GM19463 (cell line): ENCODE measurements at regions not wholly inside any gene's neighbourhood (a gene's known extent, or its start where the extent isn't known, plus 50 kb on each side); places are given as distances from the start of the nearest gene placed in this dataset.

ENCODE experiments used
- ATAC-seq: cut with Tn5 transposase; IDR thresholded peaks from one replicate; pipeline ENCODE4 v1.9.1; 2021; ENCODE audit warnings: mild to moderate bottlenecking, moderate library complexity; ENCODE audit not compliant: unreplicated experiment

DNA sequence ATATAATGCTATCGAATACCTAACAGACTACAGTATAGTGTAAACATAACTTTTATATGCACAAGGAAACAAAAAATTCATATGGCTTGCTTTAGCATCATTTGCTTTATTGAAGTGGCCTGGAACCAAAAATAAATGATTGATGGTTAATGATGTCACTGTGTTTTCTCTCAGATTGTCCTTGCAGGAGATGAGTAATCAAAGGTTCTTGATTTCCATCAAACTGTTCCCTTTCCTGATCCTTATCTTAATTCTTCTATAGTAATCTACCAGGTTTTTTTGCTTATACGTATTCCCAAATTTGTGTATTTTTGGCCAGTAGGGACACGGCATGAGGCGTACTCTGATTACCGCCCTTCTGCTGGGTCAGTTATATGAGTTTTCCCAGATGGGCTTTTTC lies 104.9 kb upstream of the CXCR4 start:
- ATAC-seq = no peak

DNA sequence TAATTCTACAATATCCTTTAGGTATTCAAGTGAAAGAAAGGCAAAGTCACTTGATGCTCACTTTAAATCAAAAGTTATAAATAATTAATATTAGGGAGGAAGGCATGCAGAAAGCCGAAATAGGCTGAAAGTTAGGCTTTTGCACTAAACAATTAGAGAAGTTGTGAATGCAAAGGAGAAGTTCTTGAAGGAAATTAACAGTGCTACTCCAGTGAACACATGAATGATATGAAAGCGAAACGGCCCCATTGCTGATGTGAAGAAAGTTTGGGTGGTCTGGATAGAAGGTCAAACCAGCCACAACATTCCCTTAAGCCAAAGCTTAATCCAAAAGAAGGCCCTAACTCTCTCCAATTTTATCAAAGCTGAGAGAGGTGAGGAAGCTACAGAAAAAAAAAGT lies 103.1 kb upstream of the CXCR4 start:
- ATAC-seq = no peak

DNA sequence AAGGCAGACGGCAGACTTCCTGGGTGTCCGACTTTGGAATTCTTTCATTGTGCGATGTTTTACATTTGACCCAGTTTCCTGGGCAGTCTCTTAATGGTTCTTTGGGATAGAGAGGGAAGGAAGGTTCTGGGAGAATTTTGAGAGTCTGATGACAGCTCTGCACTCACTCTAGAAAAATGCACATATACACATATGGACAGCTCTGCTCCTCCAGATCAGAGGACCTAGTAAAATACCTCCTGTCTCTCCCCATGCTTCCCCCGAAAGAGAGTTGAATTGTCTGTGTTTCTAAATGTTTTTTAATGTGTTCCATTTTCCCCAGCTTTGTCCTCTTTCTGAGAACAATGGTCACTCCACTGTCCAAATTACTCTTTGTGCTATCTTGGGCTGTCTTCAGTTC lies 102.0 kb upstream of the CXCR4 start:
- no peak for ATAC-seq

DNA sequence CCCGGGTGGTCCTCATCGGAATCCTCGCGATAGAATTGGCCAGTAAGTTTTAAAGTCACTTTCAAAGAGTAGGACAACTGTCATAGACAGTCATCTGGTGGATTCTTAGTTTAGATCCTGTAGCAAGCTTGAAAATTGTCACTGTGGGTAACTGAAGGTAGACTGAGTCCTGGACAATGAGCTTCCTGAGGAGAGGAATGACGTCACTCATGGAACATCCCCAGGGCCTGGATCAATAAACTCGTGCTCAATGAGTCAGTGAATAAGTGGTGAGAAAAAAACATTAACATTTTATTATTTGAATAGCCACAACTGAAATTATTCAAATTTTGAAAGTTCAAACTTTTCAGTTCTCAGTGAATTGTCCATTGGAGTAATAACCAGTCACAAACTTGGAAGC lies 101.4 kb upstream of the CXCR4 start:
- no peak for ATAC-seq

DNA sequence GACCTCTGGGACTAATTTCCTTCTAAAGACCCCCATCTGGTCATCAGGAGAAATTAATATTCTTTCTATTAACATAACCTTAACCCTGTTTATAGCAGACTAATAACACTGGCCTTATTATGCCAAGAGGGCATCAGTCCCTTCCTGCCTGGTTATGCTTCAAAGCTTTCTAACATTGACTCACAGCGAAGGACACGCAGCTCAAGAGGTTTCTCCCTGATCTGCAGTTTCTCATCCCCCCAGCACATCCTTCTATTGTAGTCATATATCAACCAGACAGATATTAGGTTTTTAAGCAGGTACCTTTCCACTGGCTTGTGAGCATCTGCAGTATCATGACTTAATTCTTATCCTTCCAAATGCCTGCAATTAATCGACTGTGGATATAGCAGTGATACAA lies 100.0 kb upstream of the CXCR4 start:
- peak; percentile 66 for ATAC-seq

DNA sequence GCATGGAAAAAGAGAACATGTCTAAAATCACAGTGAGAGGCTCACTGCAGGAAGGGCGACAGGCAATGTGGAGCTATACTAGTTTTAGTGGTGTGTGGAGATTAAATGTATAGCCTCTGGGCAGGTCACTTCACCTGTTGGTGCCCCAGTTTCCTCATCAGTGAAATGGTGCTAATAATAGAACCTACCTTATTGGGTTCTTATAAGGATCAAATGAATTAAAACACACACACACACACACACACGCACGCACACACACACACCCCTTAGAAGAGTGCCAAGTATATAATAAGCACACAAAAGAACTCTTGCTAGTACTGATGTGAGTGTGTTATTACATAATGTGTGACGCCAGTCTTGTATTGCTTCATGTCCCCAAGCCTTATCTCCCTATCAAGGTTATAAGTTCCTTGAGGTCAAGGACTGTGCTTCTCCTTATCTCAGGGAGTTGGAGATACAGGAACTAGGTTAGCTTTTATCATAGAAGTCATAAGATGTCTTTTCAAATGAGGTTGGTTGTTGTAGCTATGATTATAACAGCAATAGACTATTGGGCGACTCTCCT lies 98.0 kb upstream of the CXCR4 start:
- no peak for ATAC-seq

DNA sequence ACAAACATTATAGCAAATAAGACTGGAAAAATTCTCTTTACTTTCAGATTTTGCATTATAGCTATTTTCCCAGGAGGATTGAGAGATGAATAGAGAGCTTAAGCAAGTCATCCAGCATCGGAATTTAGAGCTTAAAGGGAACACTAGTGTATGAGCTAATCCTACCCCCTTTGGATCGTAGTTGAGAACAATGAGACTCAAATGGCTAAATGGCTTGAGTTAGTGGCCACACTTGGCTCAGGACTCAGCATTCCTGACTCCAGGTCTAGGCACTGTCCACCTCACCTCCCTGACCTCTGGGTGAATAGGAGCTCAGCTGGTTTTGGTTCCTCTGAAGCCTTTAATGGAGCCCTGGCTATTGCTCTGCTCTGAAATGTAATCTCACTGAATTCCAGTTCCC lies 97.5 kb upstream of the CXCR4 start:
- ATAC-seq = no peak

DNA sequence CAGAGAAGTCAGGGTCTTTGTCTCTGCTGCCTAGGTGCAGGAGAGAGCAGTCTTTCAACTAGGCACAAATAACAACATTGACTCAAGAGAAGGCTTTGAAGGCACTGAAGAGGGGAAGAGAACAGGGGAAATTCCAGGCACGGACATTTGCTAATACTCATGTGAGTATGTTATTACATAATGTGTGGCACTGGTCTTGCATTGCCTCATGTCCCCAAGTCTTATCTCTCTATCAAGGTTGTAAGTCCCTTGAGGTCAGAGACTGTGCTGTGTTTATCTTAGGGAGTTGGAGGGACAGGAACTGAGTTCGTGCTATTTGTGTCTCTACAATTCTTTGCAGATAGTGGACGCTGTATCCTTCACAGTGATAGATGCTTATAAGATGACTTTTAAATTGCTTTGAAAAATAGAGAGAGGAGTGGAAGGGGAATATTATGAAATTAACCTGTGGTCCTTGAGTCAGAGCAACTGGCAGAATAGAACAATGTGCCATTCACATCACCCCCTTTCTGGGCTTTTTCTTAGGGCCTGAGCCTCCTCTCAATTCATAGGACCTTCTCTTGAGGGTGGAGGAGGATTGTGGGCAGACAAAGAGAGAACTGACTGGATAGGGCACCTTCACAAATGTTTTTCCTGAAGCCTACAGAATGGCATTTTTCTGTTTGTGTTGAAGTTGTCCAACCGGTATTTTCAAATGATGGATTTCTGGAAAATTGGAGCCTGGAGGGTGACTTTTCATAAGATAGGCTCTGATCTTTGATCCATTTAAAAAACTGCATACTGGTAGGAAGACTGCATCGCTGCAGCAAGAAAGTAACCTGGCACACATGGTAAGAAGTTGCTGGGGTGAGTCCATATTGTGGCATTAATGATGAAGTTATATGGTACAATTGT lies 96.6 kb upstream of the CXCR4 start:
- ATAC-seq = peak; percentile 38

DNA sequence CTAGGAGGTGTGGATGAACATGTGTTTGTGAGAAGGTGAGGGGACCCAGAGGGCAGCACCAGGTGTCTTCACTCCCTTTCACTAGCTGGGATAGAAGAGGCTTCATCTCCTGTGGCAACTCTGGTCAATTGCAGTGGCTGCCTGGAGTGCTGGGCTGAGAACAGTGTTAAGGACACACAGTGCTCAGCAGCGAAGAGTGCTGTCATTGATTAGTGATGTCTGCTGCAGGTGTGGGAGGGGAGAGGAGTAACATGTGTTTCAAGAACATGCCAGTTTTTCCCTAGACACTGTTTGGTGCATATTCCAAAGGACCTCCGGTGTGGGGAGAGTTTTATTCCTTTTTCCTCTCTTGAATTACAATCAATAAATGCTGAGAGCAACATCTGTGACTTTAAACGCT lies 95.9 kb upstream of the CXCR4 start:
- no peak for ATAC-seq

DNA sequence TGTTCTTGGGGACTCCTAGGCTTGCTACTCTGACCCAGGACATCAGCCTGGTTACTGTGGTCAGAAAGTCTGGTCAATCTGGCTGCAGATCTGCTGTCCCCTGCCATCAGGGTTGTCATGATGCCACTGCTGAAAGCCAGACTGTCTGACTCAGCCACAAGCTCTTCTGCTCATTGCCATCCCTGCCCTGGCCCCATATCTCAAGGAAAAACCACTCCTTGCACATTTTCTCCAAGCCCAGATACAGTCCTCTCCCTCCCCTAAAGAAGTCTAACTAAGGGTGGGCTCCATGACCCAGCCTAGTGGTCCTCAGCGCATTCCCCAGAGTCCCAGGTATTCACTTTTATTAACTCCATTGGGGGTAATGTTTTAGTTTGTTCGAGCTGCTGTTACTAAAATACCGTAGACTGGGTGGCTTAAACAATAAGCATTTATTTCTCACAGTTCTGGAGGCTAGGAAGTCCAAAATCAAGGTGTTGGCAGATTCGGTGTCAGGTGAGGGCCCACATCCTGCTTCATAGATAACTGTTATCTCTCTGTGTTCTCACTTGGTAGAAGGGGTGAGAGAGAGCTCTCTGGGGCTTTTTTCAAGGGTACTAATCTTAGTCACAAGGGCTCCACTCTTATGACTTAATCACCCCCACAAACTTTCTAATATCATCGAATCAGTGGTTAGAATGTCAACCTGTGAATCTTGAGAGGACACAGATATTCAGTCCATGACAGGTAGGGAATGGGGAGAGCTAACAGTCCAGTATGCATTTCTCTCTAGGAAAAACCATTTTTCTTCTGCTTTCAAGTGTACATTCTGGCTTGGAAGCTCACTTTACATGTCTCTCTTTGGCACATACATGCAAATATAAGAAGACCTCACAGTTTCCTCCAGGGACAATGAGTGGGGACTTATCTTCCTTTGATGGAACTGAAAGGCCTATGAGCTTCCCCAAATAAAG lies 94.8 kb upstream of the CXCR4 start:
- peak; percentile 64 for ATAC-seq

DNA sequence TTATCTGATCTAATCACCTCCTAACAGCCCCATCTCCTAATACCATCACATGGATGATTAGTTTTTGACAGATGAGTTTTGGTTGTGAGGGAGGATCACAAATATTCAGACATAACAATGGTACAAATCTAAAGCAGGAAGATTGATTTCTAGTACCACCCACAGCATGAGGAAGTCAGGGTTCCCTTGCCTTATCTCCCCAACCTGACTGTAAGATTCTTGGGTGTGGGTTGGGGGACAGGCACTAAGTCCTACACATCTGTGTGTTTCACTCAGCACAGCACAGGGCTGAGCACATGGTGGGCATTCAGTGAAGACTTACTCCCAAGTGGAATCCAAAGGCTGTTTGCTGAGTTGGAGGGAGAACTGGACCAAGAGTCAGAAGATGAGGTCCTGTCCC lies 93.8 kb upstream of the CXCR4 start:
- ATAC-seq = no peak

DNA sequence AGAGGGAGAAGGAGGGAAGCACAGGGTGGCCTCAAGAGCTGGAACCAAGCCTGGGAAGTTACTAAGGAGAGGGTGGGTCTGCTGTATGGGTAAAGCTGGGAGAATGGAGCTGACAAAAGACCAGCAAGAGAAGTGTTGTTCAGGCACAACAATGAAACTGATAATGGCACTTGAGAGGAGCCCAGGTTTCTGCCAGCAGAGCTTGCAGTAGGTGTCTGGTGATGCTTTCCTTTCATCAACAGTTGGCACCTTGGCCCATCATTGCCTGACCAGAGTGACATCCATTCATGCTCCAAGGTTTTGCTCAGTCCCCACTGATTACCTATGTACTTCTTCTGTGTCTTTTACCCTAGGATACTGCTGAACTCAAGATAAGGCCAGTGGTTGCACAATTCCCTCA lies 92.9 kb upstream of the CXCR4 start:
- ATAC-seq = no peak

DNA sequence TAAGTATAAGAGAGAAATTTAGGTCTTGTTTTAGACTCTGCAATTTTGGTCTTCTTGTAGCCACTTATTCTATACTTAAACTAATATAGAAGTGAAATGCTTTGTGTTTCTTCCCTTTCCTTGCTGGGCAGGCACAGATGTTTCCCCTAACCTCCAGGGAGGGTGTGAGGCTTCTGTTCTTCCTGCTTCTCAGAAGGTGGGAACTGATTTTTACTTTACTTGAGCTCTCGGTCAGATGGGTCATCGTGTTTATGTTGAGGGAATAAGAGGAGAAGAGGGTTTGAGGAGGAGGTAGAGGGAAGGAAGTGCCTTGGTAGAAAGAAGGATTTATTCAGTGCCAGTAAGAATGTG lies 92.5 kb upstream of the CXCR4 start:
- no peak for ATAC-seq

DNA sequence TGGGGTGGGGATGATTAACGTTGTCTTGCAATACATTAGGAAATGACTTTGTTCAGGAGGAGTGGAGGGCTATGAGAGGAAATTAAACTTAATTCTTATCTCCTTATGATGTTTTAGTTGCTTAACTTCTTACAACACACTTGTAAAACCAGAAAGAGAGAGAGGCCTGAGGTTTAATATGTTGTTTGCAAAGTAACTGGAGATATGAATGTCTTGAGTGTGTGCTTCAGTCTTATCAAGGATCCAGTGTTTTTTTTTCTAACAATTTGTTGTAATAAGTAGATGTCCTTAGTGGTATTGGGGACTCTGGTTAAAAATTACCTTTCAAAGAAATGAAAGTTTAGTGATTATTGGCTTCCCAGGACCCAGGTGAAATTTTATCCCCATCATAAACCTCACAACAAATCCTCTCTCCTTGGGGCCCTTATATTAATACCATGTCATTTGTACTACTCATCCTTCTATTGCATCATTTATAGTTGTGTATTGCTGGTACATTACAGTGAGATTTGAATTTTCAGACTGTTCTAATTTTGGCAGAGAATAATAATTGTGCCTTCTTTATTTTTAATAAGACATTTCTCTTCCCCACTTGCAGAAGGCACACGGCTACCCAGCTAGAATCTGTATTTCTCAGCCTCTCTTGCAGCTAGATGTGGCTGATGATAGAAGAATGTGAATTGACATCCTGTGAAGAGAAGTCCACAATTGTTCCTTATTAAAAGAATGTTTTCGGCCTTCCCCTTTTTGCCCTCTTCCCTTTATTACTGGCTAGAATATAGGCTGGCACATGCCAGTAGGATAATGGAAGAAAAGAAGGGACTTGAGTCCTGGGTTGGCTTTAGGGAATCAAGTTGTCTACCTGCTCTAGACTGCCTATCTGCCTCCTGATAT lies 91.9 kb upstream of the CXCR4 start:
- ATAC-seq = no peak

DNA sequence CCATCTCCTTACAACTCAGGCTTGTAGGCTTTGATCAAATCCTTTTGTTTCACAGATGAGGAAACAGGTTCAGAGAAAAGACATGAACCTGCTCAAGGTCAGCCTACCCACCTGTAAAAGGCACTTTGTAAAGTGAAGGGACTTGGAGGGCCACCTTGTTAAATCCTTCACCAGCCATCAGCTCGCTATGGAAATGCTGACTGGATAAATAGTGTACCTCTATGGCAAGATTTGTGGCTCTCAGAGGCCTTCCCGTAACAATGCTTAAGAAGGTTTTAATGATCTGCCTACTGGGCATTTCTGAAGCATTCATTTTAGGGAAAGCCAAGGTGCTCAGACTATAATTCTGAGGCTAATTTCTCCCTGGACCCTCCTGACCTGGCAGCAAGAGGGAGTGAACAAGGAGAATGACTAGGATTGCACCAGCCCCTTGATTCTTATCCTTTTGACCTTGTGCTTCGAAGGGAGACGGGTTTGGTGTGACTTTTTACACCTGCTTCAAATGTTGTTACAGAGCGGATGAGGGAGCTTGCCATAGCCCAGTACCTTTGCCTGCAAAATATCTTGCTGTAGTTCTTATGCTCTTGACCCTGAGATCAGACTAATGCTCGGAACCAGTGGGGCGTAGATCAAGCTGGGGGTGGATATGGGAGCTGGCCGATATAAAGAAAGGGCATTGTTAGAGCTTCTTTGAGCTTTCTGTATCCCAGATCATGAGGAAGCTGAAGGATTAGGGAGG lies 90.9 kb upstream of the CXCR4 start:
- no peak for ATAC-seq

DNA sequence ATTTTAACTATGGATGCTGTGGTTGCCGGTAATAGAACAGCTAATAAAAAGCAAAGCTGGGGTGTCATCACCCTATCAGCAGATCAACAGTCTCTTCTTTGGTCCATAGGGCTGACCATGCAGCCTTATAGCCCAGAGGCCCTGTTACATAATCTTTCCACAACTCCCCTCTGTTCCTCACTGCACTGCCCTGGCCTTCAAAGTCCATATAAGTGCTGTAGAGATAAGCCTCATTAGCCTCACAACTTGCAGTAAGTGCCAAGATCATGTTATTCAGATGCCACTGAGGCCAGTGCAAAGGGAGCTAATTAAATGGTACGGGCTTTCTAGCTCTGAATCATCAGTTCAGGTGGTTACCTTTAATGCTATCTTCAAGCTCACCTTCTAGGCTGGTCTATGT lies 89.7 kb upstream of the CXCR4 start:
- peak; percentile 1 for ATAC-seq

DNA sequence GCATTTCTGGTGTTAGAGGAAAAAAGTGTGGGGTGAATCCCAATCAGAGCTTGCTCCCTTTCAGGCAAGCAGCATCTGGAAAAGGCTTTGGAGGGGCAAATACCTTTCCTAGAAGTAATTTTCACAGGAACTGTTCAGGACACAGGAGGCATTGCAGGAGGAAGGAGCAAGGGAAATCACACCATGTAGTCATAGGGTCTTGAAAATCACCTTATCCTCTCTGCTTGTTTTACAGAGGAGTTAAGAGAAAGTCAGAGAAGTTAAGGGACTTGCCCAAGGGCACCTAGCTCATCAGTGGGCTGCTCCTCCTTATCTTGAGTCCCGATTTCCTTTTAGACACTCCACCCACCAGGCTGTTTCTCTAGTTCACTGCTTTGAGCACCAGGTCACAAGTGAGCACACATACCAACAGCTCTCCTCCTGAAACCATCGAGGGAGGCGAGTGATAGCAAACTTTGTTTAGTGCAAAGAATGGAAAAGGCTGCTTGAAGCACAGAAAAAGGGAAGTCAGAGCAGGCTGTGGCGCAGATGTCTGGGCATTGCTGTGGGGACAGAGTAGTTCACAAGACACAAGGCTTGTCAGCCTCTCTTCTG lies 89.2 kb upstream of the CXCR4 start:
- peak; percentile 48 for ATAC-seq

DNA sequence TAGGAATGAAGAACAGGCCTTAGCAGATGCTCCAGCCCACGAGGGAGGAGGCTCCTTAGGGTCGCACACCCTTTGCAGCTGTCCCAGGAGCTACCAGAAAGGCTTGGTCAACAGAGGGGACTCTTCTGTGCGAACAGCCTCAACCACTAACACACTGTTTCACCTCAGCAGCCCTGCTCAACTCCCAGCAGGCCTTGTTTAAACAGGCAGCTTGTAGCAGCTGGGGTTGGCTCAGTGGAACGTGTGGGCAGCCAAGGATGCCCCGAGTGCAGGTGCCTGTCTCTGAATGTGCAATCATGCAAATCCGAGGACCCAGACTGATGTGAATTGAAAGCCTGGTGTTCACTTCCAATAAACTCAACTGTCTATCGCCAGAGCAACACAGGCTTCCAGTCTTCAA lies 88.7 kb upstream of the CXCR4 start:
- peak; percentile 92 for ATAC-seq

DNA sequence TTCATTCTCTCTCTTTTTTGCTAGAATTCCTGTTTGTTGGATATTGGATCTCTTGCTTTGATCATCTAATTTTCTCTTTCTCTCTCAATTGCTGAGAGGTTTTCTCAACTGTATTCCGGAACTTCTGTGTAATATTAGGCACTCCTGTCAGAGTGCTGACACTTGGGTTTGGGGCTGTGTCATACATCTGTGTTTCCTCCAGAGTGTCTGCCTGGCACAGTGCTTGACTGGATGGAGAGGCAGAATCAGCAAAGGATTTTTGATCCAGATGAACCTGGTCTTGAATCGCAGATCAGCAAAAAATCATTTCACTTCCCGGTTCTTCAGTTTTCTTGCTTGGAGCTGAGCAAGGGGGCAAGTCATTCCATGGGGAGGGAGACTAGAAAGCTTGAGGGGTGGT lies 87.7 kb upstream of the CXCR4 start:
- no peak for ATAC-seq

DNA sequence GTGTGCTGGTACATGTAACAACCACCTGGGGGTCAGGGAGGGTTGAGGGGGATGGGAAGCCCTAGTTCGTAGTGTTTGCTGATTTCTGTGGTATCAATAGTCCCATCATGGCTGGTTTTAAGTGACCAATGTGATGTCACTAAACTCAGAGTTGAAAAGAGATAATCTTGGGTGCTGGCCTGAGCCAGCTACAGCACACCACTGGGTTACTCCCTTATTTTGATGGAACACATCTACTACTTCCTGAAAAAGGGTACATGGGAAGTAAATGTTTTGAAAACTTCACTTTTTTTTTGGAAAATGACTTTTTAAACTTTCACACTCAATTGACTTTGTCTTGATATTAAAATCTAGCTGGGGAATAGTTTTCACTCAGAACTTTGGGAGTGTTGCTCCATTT lies 87.0 kb upstream of the CXCR4 start:
- ATAC-seq = no peak
